Naive thymus-derived CD8-positive, alpha-beta T cell (primary cell): ENCODE measurements at regions not wholly inside any gene's neighbourhood (a gene's known extent, or its start where the extent isn't known, plus 50 kb on each side); places are given as distances from the start of the nearest gene placed in this dataset.

Experiments
- ATAC-seq, 2 donors: fragments of 150-1000 bp; cut with Tn5 transposase in 1 of 2; sonication (Bioruptor Pico), chemical (Tn5 transposase) in 1 of 2; 1 replicate in 1 of 2; 2 replicates in 1 of 2; pipeline ENCODE4 v1.10.0; 2021; ENCODE audit warnings: mild to moderate bottlenecking in 2 of 2, moderate library complexity in 2 of 2
- POLR2A ChIA-PET: fragments of 350-600 bp; sonication (Branson Sonifier 250); formaldehyde crosslinking; loops from one replicate; lab custom pipeline; 2021; ENCODE audit warnings: antibody characterized with exemption; lab: Charles Lee
- DNase-seq, 10 donors: peaks; one replicate each; pipeline versions ENCODE4 v3.0.0 to v3.0.0-alpha.2; 2020 to 2022
- H3K27ac Mint-ChIP-seq, 10 donors: one replicate each; pipeline ENCODE4 v1.8.0; 2020 to 2022; ENCODE audit warnings: mild to moderate bottlenecking in 10 of 10, mixed read lengths in 10 of 10, moderate library complexity in 4 of 10, inconsistent platforms in 1 of 10
- H3K27me3 Mint-ChIP-seq, 5 donors: one replicate each; pipeline ENCODE4 v1.8.0; 2021 to 2022; ENCODE audit warnings: mixed read lengths in 5 of 5
- H3K36me3 Mint-ChIP-seq, 3 donors: one replicate each; pipeline ENCODE4 v1.8.0; 2020 to 2022; ENCODE audit warnings: mixed read lengths in 3 of 3, mild to moderate bottlenecking in 2 of 3, inconsistent platforms in 1 of 3
- H3K4me1 Mint-ChIP-seq, 4 donors: one replicate each; pipeline ENCODE4 v1.8.0; 2021 to 2022; ENCODE audit warnings: mixed read lengths in 4 of 4
- H3K4me3 Mint-ChIP-seq, 10 donors: one replicate each; pipeline ENCODE4 v1.8.0; 2020 to 2022; ENCODE audit warnings: mild to moderate bottlenecking in 10 of 10, mixed read lengths in 10 of 10, moderate library complexity in 6 of 10, inconsistent platforms in 1 of 10
- H3K9me3 Mint-ChIP-seq, 9 donors: one replicate each; pipeline ENCODE4 v1.8.0; 2020 to 2022; ENCODE audit warnings: mixed read lengths in 9 of 9, mild to moderate bottlenecking in 3 of 9, inconsistent platforms in 1 of 9, moderate library complexity in 1 of 9

DNA sequence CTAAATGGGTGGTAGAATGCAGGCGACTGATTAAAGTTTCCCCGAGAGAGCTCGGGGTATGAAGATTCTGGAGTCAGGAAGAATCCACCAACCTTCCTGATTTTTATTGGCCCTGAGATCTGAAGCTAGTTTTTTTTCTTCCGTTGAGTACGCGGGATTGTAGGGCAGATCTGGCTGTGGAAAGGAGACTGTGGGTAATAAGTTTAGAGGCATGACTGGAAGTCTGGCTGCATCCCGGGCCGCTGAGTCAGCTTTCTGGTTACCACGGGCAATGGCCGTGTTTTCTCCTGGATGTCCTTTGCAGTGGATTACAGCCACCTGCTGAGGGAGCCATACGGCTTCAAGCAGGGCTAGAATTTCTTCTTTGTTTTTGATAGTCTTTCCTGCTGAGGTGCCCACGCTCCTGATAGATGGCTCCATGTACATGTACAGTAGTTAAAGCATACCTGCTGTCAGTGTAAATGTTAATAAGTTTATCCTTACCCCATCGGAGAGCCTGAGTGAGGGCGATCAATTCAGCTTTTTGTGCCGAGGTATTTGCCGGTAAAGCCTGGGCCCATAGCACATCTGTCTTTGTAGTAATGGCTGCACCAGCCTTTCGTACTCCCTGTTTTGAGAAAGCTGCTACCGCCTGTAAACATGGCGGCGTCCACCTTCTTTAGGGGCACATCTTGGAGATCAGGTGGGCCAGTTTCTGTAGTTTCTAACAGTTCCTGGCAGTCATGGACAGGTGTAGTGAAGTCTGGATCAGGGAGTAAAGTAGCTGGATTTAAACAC lies 154.0 kb downstream of the TRIM27 start:
- Mint-ChIP-seq H3K36me3 (peaks cover 12 to 41% (median 27%) of the 10 kb centered on the region in 3 donors), H3K4me3 (no peak overlapping the region), H3K27me3 (peaks cover 85 to 100% (median 95%) of the 10 kb centered on the region in 5 donors), H3K4me1 (peaks cover 4 to 15% (median 8%) of the 10 kb centered on the region in 4 donors), H3K9me3 (peaks cover 13 to 81% (median 44%) of the 10 kb centered on the region in 9 donors), H3K27ac (no peak overlapping the region)
- POLR2A ChIA-PET: no interaction called here
- no peak for DNase-seq
- ATAC-seq: no peak

DNA sequence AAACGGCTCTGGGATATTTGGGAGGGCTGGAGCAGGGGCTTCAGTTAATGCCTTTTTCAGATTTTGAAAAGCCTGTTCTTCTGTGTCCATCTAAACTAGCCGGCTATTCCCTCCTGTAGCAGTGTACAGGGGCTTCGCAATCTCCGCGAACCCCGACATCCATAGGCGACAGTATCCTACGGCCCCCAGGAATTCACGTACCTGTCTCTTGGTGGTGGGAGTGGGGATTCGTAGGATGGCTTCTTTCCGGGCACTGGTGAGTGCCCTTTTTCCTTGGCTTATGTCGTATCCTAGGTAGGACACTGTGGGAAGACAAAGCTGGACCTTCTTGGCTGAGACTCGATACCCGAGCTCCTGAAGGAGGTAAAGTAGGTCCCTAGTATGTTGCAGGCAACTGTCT lies 153.1 kb downstream of the TRIM27 start:
- H3K4me3 Mint-ChIP-seq: no peak overlapping the region
- peaks cover 17 to 45% (median 25%) of the 10 kb centered on the region in 3 donors for H3K36me3 Mint-ChIP-seq
- H3K4me1 Mint-ChIP-seq: peaks cover 4 to 20% (median 8%) of the 10 kb centered on the region in 4 donors
- H3K9me3 Mint-ChIP-seq: peaks cover 13 to 82% (median 47%) of the 10 kb centered on the region in 9 donors
- POLR2A ChIA-PET: no interaction called here
- ATAC-seq (no peak), DNase-seq (no peak)
- no peak overlapping the region for H3K27ac Mint-ChIP-seq
- H3K27me3 Mint-ChIP-seq: peaks cover 85 to 100% (median 94%) of the 10 kb centered on the region in 5 donors

DNA sequence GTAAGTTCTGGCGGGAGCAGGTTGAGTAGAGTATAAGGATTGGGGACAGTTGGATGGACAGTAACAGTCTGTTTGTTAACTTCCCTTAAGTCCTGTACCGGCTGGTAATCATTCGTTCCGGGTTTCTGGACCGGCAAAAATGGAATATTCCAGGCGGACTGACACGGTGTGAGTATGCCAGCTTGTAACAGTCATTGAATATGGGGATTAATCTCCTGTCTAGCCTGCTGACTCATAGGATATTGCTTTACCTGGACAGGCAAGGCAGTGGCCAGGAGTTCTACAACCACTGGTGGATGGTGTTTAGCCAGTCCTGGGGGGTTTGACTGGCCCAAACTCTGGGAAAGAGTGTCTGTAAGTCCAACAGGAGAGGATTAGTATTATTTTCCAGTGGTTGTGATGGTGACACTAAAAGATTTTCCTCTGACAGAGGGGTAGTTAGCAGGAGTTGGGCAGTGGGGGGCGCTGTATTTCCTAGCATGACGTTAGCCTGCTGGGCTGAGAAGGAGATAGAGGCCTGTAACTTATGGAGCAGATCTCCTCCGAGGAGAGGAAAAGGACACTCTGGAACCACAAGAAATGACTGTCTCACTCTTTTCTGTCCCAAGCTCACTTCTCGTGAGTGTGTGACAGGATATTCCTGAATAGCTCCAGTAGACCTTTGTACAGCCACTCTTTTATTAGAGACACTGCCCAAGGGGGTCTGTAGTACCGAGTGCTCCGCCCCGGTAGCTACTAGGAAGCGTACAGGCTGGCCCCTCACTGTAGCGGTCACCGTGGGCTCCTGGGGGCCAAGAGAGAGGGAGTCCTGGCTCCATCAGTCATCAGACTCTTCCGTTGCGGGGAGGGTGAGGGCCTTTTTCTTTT lies 152.2 kb downstream of the TRIM27 start:
- peaks cover 85 to 100% (median 94%) of the 10 kb centered on the region in 5 donors for H3K27me3 Mint-ChIP-seq
- no peak for DNase-seq
- peaks cover 4 to 20% (median 8%) of the 10 kb centered on the region in 4 donors for H3K4me1 Mint-ChIP-seq
- peaks cover 17 to 51% (median 20%) of the 10 kb centered on the region in 3 donors for H3K36me3 Mint-ChIP-seq
- POLR2A ChIA-PET: no interaction called here
- H3K9me3 Mint-ChIP-seq: peaks cover 8 to 83% (median 47%) of the 10 kb centered on the region in 9 donors
- no peak for ATAC-seq
- H3K27ac Mint-ChIP-seq: peak overlapping the region in 1 of 10 donors; percentile 14
- no peak overlapping the region for H3K4me3 Mint-ChIP-seq

DNA sequence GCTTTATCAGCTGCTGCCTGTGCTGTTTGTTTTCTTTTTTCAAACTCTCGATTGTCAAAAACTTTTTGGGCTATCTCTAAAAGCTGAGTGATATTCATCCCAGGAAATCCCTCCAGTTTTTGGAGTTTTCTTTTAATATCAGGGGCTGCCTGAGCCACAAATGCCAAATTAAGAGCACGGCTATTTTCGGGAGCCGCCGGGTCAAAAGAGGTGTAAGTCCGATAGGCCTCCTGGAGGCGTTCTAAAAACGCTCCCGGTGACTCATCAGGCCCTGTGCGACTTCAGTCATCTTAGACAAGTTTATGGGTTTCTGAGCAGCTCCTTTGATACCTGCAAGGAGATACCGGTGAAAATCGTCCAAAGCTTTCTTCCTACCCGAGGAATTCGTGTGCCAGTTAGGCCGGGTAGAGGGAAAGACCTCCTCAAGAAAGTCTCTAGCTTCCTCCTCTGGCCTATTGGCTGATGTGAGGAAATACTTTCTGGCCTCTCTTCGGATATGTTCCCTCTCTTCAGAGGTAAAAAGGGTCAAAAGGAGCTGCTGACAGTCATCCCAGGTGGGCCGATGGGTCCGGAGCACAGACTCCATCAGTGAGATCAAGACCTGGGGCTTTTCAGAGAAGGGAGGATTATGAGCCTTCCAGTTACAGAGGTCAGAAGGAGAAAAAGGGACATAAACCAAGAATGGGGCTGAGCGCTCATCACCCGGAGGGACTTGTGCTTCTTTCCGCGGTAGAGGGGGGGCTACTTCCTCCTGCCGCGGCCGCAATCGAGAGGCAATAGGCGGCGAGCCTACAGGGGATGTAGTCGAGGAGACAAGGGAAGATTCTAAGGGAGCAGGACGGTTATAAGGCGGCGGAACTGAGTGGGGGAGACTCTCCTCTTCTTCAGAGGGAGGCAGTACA lies 151.1 kb downstream of the TRIM27 start:
- ATAC-seq: no peak
- peaks cover 81 to 100% (median 91%) of the 10 kb centered on the region in 5 donors for H3K27me3 Mint-ChIP-seq
- POLR2A ChIA-PET: no interaction called here
- peaks cover 19 to 57% (median 22%) of the 10 kb centered on the region in 3 donors for H3K36me3 Mint-ChIP-seq
- peak overlapping the region; percentile 0 to 75 (median 56) for H3K4me3 Mint-ChIP-seq
- H3K4me1 Mint-ChIP-seq: peaks cover 4 to 20% (median 8%) of the 10 kb centered on the region in 4 donors
- peaks cover 0 to 80% (median 37%) of the 10 kb centered on the region in 9 donors for H3K9me3 Mint-ChIP-seq
- DNase-seq: no peak
- peak overlapping the region in 3 of 10 donors; percentile 41 to 90 (median 82) for H3K27ac Mint-ChIP-seq

DNA sequence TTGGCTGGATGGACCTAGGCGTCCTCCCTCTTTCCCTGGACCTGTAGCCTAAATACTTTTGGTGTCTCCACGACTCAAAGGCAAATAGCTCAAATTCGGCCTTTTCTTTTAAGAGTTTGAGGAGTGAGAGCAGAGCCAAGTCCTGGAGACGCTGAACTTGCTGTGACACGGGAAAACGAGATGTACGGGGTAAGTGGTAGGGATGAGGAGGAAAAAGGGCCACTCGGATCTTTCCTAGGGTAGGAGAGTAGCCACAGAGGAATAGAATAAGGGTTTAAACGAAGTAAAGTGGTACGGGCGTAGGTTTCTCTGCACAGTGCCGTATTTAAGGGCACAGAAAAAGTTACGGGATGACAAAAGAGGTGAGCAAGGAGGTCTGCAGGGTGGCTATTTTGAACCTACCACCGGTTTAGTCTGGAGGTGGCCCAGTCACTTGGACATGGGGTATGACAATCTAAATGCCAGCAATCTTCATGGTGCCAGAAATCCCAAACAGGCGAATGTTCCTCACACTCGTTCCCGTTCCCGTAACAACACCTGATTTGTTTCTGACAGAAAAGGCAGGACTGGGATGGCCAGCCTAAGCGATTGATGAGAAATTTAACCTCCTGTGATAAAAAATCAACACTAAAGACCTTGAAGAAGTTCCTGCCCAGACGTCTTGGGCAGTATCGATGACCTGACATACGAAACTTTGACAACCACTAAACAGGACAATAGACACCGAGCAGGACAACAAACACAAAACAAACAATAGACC lies 149.3 kb downstream of the TRIM27 start:
- Mint-ChIP-seq H3K9me3 (peaks cover 0 to 84% (median 44%) of the 10 kb centered on the region in 9 donors), H3K27me3 (peaks cover 80 to 100% (median 90%) of the 10 kb centered on the region in 5 donors), H3K27ac (peak overlapping the region in 3 of 10 donors; percentile 78 to 91 (median 90)), H3K36me3 (peaks cover 22 to 60% (median 24%) of the 10 kb centered on the region in 3 donors), H3K4me1 (peaks cover 4 to 20% (median 8%) of the 10 kb centered on the region in 4 donors), H3K4me3 (peak overlapping the region in 4 of 10 donors; percentile 7 to 63 (median 43))
- ATAC-seq: no peak
- POLR2A ChIA-PET: no interaction called here
- no peak for DNase-seq

DNA sequence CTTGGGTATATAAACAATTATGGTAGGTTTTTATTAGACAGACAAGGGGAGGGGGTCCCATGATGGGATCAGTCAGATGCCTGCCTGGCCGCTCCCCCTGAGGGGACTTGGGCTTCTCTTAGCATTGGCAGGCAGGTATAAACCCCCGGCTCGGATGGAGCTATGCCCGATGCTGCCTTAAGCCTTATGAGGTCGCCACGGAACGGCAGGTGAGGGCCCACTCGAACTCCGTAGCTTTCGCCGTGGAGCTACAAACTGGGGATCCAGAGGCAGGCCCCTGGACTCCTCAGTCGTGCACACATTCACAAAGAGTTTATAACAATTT lies 148.8 kb downstream of the TRIM27 start:
- peaks cover 80 to 100% (median 90%) of the 10 kb centered on the region in 5 donors for H3K27me3 Mint-ChIP-seq
- peak overlapping the region in 4 of 10 donors; percentile 2 to 91 (median 84) for H3K27ac Mint-ChIP-seq
- peaks cover 22 to 60% (median 27%) of the 10 kb centered on the region in 3 donors for H3K36me3 Mint-ChIP-seq
- POLR2A ChIA-PET: no interaction called here
- peaks cover 0 to 84% (median 49%) of the 10 kb centered on the region in 9 donors for H3K9me3 Mint-ChIP-seq
- H3K4me1 Mint-ChIP-seq: peaks cover 4 to 20% (median 7%) of the 10 kb centered on the region in 4 donors
- H3K4me3 Mint-ChIP-seq: peak overlapping the region in 5 of 10 donors; percentile 0 to 53 (median 48)
- no peak for DNase-seq
- no peak for ATAC-seq

DNA sequence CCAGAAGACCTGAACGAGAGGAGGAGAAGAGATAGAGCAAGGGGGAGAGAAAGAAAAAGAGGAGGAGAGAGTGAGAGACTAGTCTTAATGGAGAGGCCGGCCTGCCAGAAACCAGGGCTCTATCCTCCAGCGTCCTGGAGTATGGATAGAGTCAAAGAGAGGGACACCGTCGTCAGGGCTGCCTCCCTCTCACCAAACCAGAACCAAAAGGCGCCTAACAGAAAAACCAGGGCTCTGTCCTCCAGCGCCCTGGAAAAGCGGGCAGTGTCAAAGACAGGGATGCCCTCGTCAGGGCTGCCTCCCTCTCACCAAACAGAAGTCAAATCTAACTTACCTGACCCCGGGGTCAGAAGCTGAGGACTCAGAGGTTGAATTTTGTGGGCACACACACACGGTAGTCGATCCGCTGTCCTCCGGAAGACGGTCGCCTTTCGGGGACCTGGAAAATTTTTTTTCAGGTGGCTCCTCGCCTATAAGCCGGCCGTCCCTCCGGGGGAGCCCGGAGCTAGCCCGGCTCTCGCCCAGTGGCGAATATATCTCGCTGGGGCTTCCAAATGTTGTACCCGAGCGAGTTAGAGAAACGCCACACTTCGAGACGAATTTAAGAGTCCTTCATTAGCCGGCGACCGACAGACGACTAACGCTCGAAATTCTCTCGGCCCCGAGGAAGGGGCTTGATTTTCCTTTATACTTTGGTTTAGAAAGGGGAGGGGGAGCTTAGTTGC lies 148.2 kb downstream of the TRIM27 start:
- Mint-ChIP-seq H3K4me3 (peak overlapping the region in 5 of 10 donors; percentile 0 to 53 (median 48)), H3K4me1 (peaks cover 4 to 20% (median 7%) of the 10 kb centered on the region in 4 donors), H3K9me3 (peaks cover 0 to 87% (median 49%) of the 10 kb centered on the region in 9 donors), H3K36me3 (peaks cover 22 to 58% (median 31%) of the 10 kb centered on the region in 3 donors), H3K27me3 (peaks cover 82 to 100% (median 90%) of the 10 kb centered on the region in 5 donors), H3K27ac (peak overlapping the region in 4 of 10 donors; percentile 2 to 91 (median 84))
- POLR2A ChIA-PET: no interaction called here
- ATAC-seq (no peak), DNase-seq (no peak)

DNA sequence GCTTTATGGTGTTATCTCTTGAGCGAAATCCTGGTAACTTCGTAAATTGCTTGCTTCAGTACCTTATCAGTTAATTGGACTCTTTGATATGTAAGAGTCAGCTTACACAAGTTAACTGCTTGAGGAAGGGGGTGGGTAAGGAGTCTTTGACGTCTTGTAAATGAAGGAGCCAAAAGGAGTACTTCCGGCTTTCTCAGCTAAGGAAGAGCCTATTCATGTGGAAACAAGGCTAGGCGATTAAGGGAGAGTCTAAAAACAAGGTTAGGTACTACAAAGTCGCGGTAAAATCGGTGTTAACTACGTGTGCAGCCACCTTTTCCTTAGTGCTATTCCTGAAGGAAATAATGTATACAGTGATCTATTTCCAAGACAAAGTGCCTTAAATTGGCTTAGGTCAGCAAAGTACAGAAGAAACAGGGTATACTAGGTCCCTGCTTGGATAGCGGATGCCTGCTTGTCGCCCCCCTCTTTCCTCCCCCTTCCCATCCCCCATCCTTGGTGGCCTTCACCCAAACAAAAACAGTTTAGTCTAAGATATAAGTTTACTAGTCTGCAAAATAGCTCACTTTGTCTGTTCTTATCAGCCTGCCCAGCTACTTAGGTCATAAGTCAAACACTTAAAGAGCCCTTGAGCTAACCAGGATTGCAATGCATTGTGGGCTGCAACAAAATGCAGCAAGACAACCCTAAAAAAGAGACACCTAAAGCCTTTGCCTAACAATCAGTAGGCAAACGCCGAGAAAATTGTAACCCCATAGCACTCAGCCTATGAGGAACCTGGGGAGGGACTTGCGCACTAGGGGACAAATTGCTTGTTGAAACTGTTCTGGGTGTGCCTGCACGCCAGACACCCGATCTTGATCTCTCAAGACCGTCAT lies 147.3 kb downstream of the TRIM27 start:
- no peak for DNase-seq
- H3K4me3 Mint-ChIP-seq: peak overlapping the region in 1 of 10 donors; percentile 5
- H3K4me1 Mint-ChIP-seq: peaks cover 7 to 26% (median 9%) of the 10 kb centered on the region in 4 donors
- H3K9me3 Mint-ChIP-seq: peaks cover 0 to 87% (median 49%) of the 10 kb centered on the region in 9 donors
- no peak for ATAC-seq
- H3K27me3 Mint-ChIP-seq: peaks cover 81 to 100% (median 88%) of the 10 kb centered on the region in 5 donors
- peaks cover 26 to 63% (median 27%) of the 10 kb centered on the region in 3 donors for H3K36me3 Mint-ChIP-seq
- H3K27ac Mint-ChIP-seq: peak overlapping the region in 2 of 10 donors; percentile 25 to 89
- POLR2A ChIA-PET: no interaction called here

DNA sequence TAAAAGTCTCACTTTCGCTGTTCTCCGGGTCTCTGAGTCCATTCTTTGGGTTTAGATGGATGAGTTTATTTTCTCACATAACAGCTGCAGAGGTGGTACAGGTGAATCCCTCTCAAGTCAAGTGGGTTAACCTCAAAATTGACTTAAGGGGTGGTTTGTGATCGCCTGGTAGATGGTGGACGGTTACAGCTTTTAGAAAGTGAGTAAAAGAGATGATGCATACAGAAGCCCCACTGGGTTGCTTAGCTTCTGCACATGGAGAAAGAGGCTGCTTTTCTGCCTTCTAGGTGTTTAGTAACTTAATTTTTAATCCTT lies 146.7 kb downstream of the TRIM27 start:
- H3K27ac Mint-ChIP-seq: peak overlapping the region in 1 of 10 donors; percentile 9
- no peak for DNase-seq
- H3K4me1 Mint-ChIP-seq: peaks cover 7 to 28% (median 9%) of the 10 kb centered on the region in 4 donors
- ATAC-seq: no peak
- H3K36me3 Mint-ChIP-seq: peaks cover 27 to 67% (median 32%) of the 10 kb centered on the region in 3 donors
- no peak overlapping the region for H3K4me3 Mint-ChIP-seq
- peaks cover 0 to 92% (median 49%) of the 10 kb centered on the region in 9 donors for H3K9me3 Mint-ChIP-seq
- peaks cover 81 to 100% (median 87%) of the 10 kb centered on the region in 5 donors for H3K27me3 Mint-ChIP-seq
- POLR2A ChIA-PET: no interaction called here

DNA sequence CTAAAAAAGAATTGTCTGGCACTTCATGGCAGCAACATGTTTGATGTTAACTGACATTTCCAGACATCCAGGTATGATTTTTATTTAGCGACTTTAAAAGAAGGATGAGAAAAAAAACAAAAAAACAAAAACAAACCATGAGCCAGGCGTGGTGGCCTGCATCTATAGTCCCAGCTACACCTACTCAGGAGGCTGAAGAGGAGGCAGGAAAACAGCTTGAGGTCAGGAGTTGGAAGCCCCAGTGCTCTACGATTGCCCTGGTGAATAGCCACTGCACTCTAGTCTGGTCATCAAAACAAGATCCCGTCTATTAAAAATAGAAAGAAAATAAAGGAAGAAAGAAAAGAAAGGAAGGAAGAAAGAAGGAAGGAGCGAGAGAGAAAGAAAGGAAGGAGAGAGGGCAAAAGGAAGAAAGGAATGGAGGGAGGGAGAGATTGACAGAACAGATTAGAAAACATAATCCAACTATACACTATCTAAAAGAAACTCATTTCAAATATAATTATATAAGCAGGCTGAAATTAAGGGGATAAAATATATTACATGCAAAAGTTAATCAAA lies 141.6 kb downstream of the TRIM27 start:
- Mint-ChIP-seq H3K27ac (no peak overlapping the region), H3K4me1 (peaks cover 2 to 8% (median 4%) of the 10 kb centered on the region in 4 donors), H3K36me3 (peaks cover 24 to 61% (median 28%) of the 10 kb centered on the region in 3 donors), H3K9me3 (peaks cover 13 to 87% (median 52%) of the 10 kb centered on the region in 9 donors), H3K4me3 (peak overlapping the region in 4 of 10 donors; percentile 14 to 53 (median 38)), H3K27me3 (peaks cover 72 to 98% (median 79%) of the 10 kb centered on the region in 5 donors)
- DNase-seq (no peak), ATAC-seq (no peak)
- POLR2A ChIA-PET: no interaction called here
